ENCODE measurements at regions not wholly inside any gene's neighbourhood (a gene's known extent, or its start where the extent isn't known, plus 50 kb on each side); places are given as distances from the start of the nearest gene placed in this dataset.

DNA sequence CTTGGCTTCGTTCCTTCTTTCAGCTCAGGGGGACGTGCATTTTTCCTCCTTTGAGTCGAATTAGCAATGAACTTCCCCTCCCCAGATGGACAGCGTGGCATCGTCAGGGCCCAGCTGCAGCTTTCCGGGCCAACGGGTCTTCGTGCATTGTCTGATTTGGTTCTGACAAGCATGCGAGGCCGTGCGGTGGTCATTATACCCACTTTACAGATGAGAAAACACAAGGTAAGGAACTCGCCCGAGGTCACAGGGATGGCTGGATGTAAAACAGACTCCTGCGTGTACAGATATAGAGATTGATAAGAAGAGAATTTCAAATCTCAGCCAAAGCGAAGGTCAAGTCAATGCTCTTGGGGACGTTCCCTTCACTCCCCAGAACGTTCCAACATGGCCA, 187.6 kb upstream of the SULF2 start:
- Histone ChIP-seq H2AFZ (ENCODE audit: low read length) (no peak overlapping the region), H3K27me3 (ENCODE audit: control insufficient read depth in 1 of 2, insufficient read depth in 2 of 2, low read length in 2 of 2) (no peaks in the 10 kb centered on the region), H4K20me1 (ENCODE audit: insufficient read depth, low read length) (no peaks in the 10 kb centered on the region), H3K79me2 (ENCODE audit: insufficient read depth, low read length) (no peaks in the 10 kb centered on the region), H3K4me1 (ENCODE audit: insufficient read depth, low read length) (peaks cover 85% of the 10 kb centered on the region), H3K27ac (ENCODE audit: extremely low read length, insufficient read depth, low read length) (peak overlapping the region; percentile 97), H3K4me3 (replicated peaks in 1 of 3; ENCODE audit: insufficient read depth in 1 of 3, low read depth in 2 of 3, low read length in 3 of 3) (0 out of 6 replicates have a peak overlapping the region, but pooled peaks of 1 of the 3 experiments have one; percentile 14), H3K36me3 (replicated peaks in 1 of 2; ENCODE audit: control insufficient read depth in 1 of 2, insufficient read depth in 2 of 2, low read length in 2 of 2) (no peaks in the 10 kb centered on the region), H3K9ac (ENCODE audit: insufficient read depth, low read depth, low read length) (0 out of 2 replicates have a peak overlapping the region, but pooled peaks have one; percentile 43), H3K4me2 (ENCODE audit: low read depth, low read length) (peak overlapping the region; percentile 50), H3K9me3 (ENCODE audit: low read length) (no peaks in the 10 kb centered on the region)
- ATAC-seq = no peak
- no peak for DNase-seq (ENCODE audit: low spot score)
- no peak for FAIRE-seq
- CTCF ChIA-PET (ENCODE audit: low intra/inter-chr PET ratio, low total read pairs) = no interaction called here
- 85% methylated on average over 17 of the region's 17 CpGs for WGBS (ENCODE audit: low lambda C conversion rate)
- intact Hi-C loops (cut with micrococcal nuclease; ENCODE audit: unreplicated experiment) (loop anchor here (1.0 to 5.0 kb wide), 2 partner anchors 62 to 186 kb away; partner anchors contain the start of gene SULF2), in situ Hi-C loops (cut with HindIII; ENCODE audit: extremely low pct_ligation_motif_present, low pct_unique_long_range_greater_than_20kb) (loop anchor here (10.0 kb wide), 1 partner anchor 402 kb away; no protein-coding TSS in a partner anchor)
- BruUV-seq (replicated peaks) = TSS peak; percentile 90
- POLR2A ChIA-PET = interaction anchor here (0.9 to 1.4 kb wide), 4 partner anchors 12 to 421 kb away, joined by 3 to 7 read pairs (median 5); no protein-coding TSS in a partner anchor
- no peak for TF ChIP-seq KDM3A (CRISPR knock-in tag; IDR thresholded peaks at IDR 0.05; ENCODE audit: low read depth)
- no peak; the same call in 1 of the 2 replicates for TF ChIP-seq ZNF788 (CRISPR knock-in tag; IDR thresholded peaks at IDR 0.05; ENCODE audit: borderline replicate concordance)
- no peak for TF ChIP-seq ZNF777 (CRISPR knock-in tag; IDR thresholded peaks at IDR 0.05)
- TF ChIP-seq ISX (CRISPR knock-in tag; conservative IDR thresholded peaks at IDR 0.05) = no peak
- 0 out of 2 replicates have a peak, but pooled peaks have one; percentile 10 for TF ChIP-seq ZNF572 (CRISPR knock-in tag; IDR thresholded peaks at IDR 0.05)
- no peak for TF ChIP-seq CREB1 (IDR thresholded peaks at IDR 0.05)
- no peak for TF ChIP-seq CREB1 (CRISPR knock-in tag; IDR thresholded peaks at IDR 0.05)
- TF ChIP-seq SNAPC2 (CRISPR knock-in tag; IDR thresholded peaks at IDR 0.05) = 0 out of 2 replicates have a peak, but pooled peaks have one; percentile 39
- no peak for TF ChIP-seq HNRNPL (IDR thresholded peaks at IDR 0.05; ENCODE audit: low read depth, low read length)
- no peak for TF ChIP-seq HMG20B (CRISPR knock-in tag; conservative IDR thresholded peaks at IDR 0.05)
- 0 out of 2 replicates have a peak, but pooled peaks have one; percentile 53 for TF ChIP-seq CHD4 (IDR thresholded peaks at IDR 0.05; ENCODE audit: borderline replicate concordance, low read length)
- no peak for TF ChIP-seq SOX13 (IDR thresholded peaks at IDR 0.05)
- no peak for TF ChIP-seq SOX13 (CRISPR knock-in tag; conservative IDR thresholded peaks at IDR 0.05 in 1 of 2, IDR thresholded peaks at IDR 0.05 in 1 of 2)
- TF ChIP-seq ZZZ3 (CRISPR knock-in tag; IDR thresholded peaks at IDR 0.05; ENCODE audit: borderline replicate concordance) = no peak
- TF ChIP-seq, protein P1, sequence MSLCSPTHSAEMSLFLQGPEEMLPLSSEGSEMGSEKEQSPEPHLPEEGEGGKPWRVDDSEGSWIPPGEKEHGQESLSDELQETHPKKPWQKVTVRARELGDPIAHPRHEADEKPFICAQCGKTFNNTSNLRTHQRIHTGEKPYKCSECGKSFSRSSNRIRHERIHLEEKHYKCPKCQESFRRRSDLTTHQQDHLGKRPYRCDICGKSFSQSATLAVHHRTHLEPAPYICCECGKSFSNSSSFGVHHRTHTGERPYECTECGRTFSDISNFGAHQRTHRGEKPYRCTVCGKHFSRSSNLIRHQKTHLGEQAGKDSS (CRISPR knock-in tag; IDR thresholded peaks at IDR 0.05; ENCODE audit: borderline replicate concordance, low read depth) = no peak
- TF ChIP-seq ZNF737 (CRISPR knock-in tag; IDR thresholded peaks at IDR 0.05; ENCODE audit: borderline replicate concordance) = no peak
- TF ChIP-seq, protein P2, sequence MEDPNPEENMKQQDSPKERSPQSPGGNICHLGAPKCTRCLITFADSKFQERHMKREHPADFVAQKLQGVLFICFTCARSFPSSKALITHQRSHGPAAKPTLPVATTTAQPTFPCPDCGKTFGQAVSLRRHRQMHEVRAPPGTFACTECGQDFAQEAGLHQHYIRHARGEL (CRISPR knock-in tag; IDR thresholded peaks at IDR 0.05) = 0 out of 2 replicates have a peak, but pooled peaks have one; percentile 2
- TF ChIP-seq XBP1 (CRISPR knock-in tag; IDR thresholded peaks at IDR 0.05) = no peak
- TF ChIP-seq MTF1 (CRISPR knock-in tag; IDR thresholded peaks at IDR 0.05) = no peak
- no peak for TF ChIP-seq MIER2 (CRISPR knock-in tag; IDR thresholded peaks at IDR 0.05)
- no peak for TF ChIP-seq FUBP1 (CRISPR knock-in tag; IDR thresholded peaks at IDR 0.05; ENCODE audit: borderline replicate concordance)
- TF ChIP-seq HOMEZ (CRISPR knock-in tag; IDR thresholded peaks at IDR 0.05; ENCODE audit: low read depth) = no peak
- TF ChIP-seq ELF1 (CRISPR knock-in tag; IDR thresholded peaks at IDR 0.05) = no peak
- TF ChIP-seq KDM1A (CRISPR knock-in tag; IDR thresholded peaks at IDR 0.05) = peak; percentile 92; the same call in 1 of the 2 replicates
